ENCODE measurements at regions not wholly inside any gene's neighbourhood (a gene's known extent, or its start where the extent isn't known, plus 50 kb on each side); places are given as distances from the start of the nearest gene placed in this dataset.

- H3K9me2 ChIP-seq (replicated peaks; ENCODE audit: control insufficient read depth, low read length) = no peaks in the 10 kb centered on the region
- no peak overlapping the region for H3K4me2 ChIP-seq (ENCODE audit: low read length)
- H3K27me3 ChIP-seq (ENCODE audit: control insufficient read depth, low read length) = no peaks in the 10 kb centered on the region
- no peaks in the 10 kb centered on the region for H4K20me1 ChIP-seq (ENCODE audit: control insufficient read depth, insufficient read depth, low read depth, low read length)
- peaks cover 6% of the 10 kb centered on the region; the same call in 1 of the 2 replicates for H3K9me3 ChIP-seq (ENCODE audit: control insufficient read depth, insufficient read depth, low read length)
- H3F3A ChIP-seq (ENCODE audit: control insufficient read depth, insufficient read depth) = no peaks in the 10 kb centered on the region
- no peaks in the 10 kb centered on the region for H3K79me2 ChIP-seq (ENCODE audit: control insufficient read depth, low read length)
- no peak overlapping the region for H3K27ac ChIP-seq (ENCODE audit: low read depth, low read length)
- H3K4me1 ChIP-seq (ENCODE audit: control insufficient read depth, low read length) = no peaks in the 10 kb centered on the region
- no peak for TF ChIP-seq EZH2phosphoT487 (IDR thresholded peaks at IDR 0.05; ENCODE audit: borderline replicate concordance, low read length)
- no peak for TF ChIP-seq CTCF (IDR thresholded peaks at IDR 0.05; ENCODE audit: low read depth, low read length, poor library complexity, severe bottlenecking)
- H3K4me3 ChIP-seq (ENCODE audit: low read length) = no peak overlapping the region
- no peaks in the 10 kb centered on the region for H3K36me3 ChIP-seq (ENCODE audit: control insufficient read depth, low read length)
Measured at GRCh38 chr15:98483575-98484130, 164.7 kb upstream of the IGF1R start.

- H3K36me3 ChIP-seq (ENCODE audit: control insufficient read depth, low read length) = no peaks in the 10 kb centered on the region
- H3K9me2 ChIP-seq (replicated peaks; ENCODE audit: control insufficient read depth, low read length) = no peaks in the 10 kb centered on the region
- H3F3A ChIP-seq (ENCODE audit: control insufficient read depth, insufficient read depth) = no peaks in the 10 kb centered on the region
- no peaks in the 10 kb centered on the region for H4K20me1 ChIP-seq (ENCODE audit: control insufficient read depth, insufficient read depth, low read depth, low read length)
- no peak overlapping the region for H3K27ac ChIP-seq (ENCODE audit: low read depth, low read length)
- H3K4me1 ChIP-seq (ENCODE audit: control insufficient read depth, low read length) = no peaks in the 10 kb centered on the region
- peaks cover 6% of the 10 kb centered on the region; the same call in 1 of the 2 replicates for H3K9me3 ChIP-seq (ENCODE audit: control insufficient read depth, insufficient read depth, low read length)
- H3K4me3 ChIP-seq (ENCODE audit: low read length) = no peak overlapping the region
- no peaks in the 10 kb centered on the region for H3K27me3 ChIP-seq (ENCODE audit: control insufficient read depth, low read length)
- H3K79me2 ChIP-seq (ENCODE audit: control insufficient read depth, low read length) = no peaks in the 10 kb centered on the region
- no peak overlapping the region for H3K4me2 ChIP-seq (ENCODE audit: low read length)
- TF ChIP-seq CTCF (IDR thresholded peaks at IDR 0.05; ENCODE audit: low read depth, low read length, poor library complexity, severe bottlenecking) (no peak), EZH2phosphoT487 (IDR thresholded peaks at IDR 0.05; ENCODE audit: borderline replicate concordance, low read length) (no peak)
Measured at GRCh38 chr15:98484914-98485313, 163.4 kb upstream of the IGF1R start.

- Histone ChIP-seq H3K4me2 (ENCODE audit: low read length) (no peak overlapping the region), H3K36me3 (ENCODE audit: control insufficient read depth, low read length) (no peaks in the 10 kb centered on the region), H3K27me3 (ENCODE audit: control insufficient read depth, low read length) (no peaks in the 10 kb centered on the region), H3K9me3 (ENCODE audit: control insufficient read depth, insufficient read depth, low read length) (peaks cover 6% of the 10 kb centered on the region; the same call in 1 of the 2 replicates), H3K79me2 (ENCODE audit: control insufficient read depth, low read length) (no peaks in the 10 kb centered on the region), H3F3A (ENCODE audit: control insufficient read depth, insufficient read depth) (no peaks in the 10 kb centered on the region), H3K4me1 (ENCODE audit: control insufficient read depth, low read length) (no peaks in the 10 kb centered on the region), H4K20me1 (ENCODE audit: control insufficient read depth, insufficient read depth, low read depth, low read length) (no peaks in the 10 kb centered on the region), H3K4me3 (ENCODE audit: low read length) (no peak overlapping the region), H3K27ac (ENCODE audit: low read depth, low read length) (no peak overlapping the region), H3K9me2 (replicated peaks; ENCODE audit: control insufficient read depth, low read length) (no peaks in the 10 kb centered on the region)
- TF ChIP-seq CTCF (IDR thresholded peaks at IDR 0.05; ENCODE audit: low read depth, low read length, poor library complexity, severe bottlenecking) = no peak
- no peak for TF ChIP-seq EZH2phosphoT487 (IDR thresholded peaks at IDR 0.05; ENCODE audit: borderline replicate concordance, low read length)
Measured at GRCh38 chr15:98485451-98485850, 162.9 kb upstream of the IGF1R start.

Measured in DOHH2 (cell line).